ENCODE measurements at regions not wholly inside any gene's neighbourhood (a gene's known extent, or its start where the extent isn't known, plus 50 kb on each side); places are given as distances from the start of the nearest gene placed in this dataset.

GRCh38 chr1:198387587-198387986 is 152.9 kb downstream of the ATP6V1G3 start:
- Histone ChIP-seq H3K4me3 (replicated peaks; ENCODE audit: insufficient read depth, low read length) (no peak overlapping the region), H3K27ac (replicated peaks) (no peak overlapping the region), H3K27me3 (ENCODE audit: insufficient read depth, poor library complexity, severe bottlenecking) (no peaks in the 10 kb centered on the region)
- no peak for TF ChIP-seq SPI1 (IDR thresholded peaks at IDR 0.05; ENCODE audit: borderline replicate concordance, low read depth)
- TF ChIP-seq CTCF (IDR thresholded peaks at IDR 0.05; ENCODE audit: insufficient read depth, low read length): no peak
- TF ChIP-seq POLR2AphosphoS5 (IDR thresholded peaks at IDR 0.05; ENCODE audit: low read depth): no peak
- no peak for TF ChIP-seq REST (IDR thresholded peaks at IDR 0.05; ENCODE audit: insufficient replicate concordance, low read depth)
- TF ChIP-seq GABPA (IDR thresholded peaks at IDR 0.05; ENCODE audit: low read depth): no peak
- DNase-seq (ENCODE audit: low read depth in 1 of 2, low spot score in 1 of 2): no peak

- H3K27me3 ChIP-seq (ENCODE audit: insufficient read depth, poor library complexity, severe bottlenecking): no peaks in the 10 kb centered on the region
- H3K27ac ChIP-seq (replicated peaks): no peak overlapping the region
- no peak for TF ChIP-seq REST (IDR thresholded peaks at IDR 0.05; ENCODE audit: insufficient replicate concordance, low read depth)
- no peak for TF ChIP-seq GABPA (IDR thresholded peaks at IDR 0.05; ENCODE audit: low read depth)
- TF ChIP-seq SPI1 (IDR thresholded peaks at IDR 0.05; ENCODE audit: borderline replicate concordance, low read depth): no peak
- TF ChIP-seq CTCF (IDR thresholded peaks at IDR 0.05; ENCODE audit: insufficient read depth, low read length): no peak
- no peak for TF ChIP-seq POLR2AphosphoS5 (IDR thresholded peaks at IDR 0.05; ENCODE audit: low read depth)
- no peak overlapping the region for H3K4me3 ChIP-seq (replicated peaks; ENCODE audit: insufficient read depth, low read length)
- no peak for DNase-seq (ENCODE audit: low read depth in 1 of 2, low spot score in 1 of 2)
These were observed 160.2 kb downstream of the ATP6V1G3 start for GRCh38 chr1:198380275-198380674.

GRCh38 chr1:198377702-198378101 is 162.8 kb downstream of the ATP6V1G3 start:
- no peak for DNase-seq (ENCODE audit: low read depth in 1 of 2, low spot score in 1 of 2)
- no peak overlapping the region for H3K4me3 ChIP-seq (replicated peaks; ENCODE audit: insufficient read depth, low read length)
- H3K27ac ChIP-seq (replicated peaks): no peak overlapping the region
- H3K27me3 ChIP-seq (ENCODE audit: insufficient read depth, poor library complexity, severe bottlenecking): no peaks in the 10 kb centered on the region
- TF ChIP-seq POLR2AphosphoS5 (IDR thresholded peaks at IDR 0.05; ENCODE audit: low read depth) (no peak), SPI1 (IDR thresholded peaks at IDR 0.05; ENCODE audit: borderline replicate concordance, low read depth) (no peak), CTCF (IDR thresholded peaks at IDR 0.05; ENCODE audit: insufficient read depth, low read length) (no peak), GABPA (IDR thresholded peaks at IDR 0.05; ENCODE audit: low read depth) (no peak)

- Histone ChIP-seq H3K4me3 (replicated peaks; ENCODE audit: insufficient read depth, low read length) (no peak overlapping the region), H3K27me3 (ENCODE audit: insufficient read depth, poor library complexity, severe bottlenecking) (no peaks in the 10 kb centered on the region), H3K27ac (replicated peaks) (no peak overlapping the region)
- no peak for TF ChIP-seq SPI1 (IDR thresholded peaks at IDR 0.05; ENCODE audit: borderline replicate concordance, low read depth)
- DNase-seq (ENCODE audit: low read depth in 1 of 2, low spot score in 1 of 2): no peak
These were observed 166.2 kb downstream of the ATP6V1G3 start for GRCh38 chr1:198374288-198374687.
